ENCODE measurements at regions not wholly inside any gene's neighbourhood (a gene's known extent, or its start where the extent isn't known, plus 50 kb on each side); places are given as distances from the start of the nearest gene placed in this dataset.

GRCh38 chr18:67695684-67696083, 179.2 kb upstream of the DSEL start:
- TF ChIP-seq CTCF (IDR thresholded peaks at IDR 0.05) (no peak), EP300 (IDR thresholded peaks at IDR 0.05) (no peak), POLR2A (IDR thresholded peaks at IDR 0.05) (no peak)
- DNase-seq (ENCODE audit: low spot score in 2 of 2) = no peak
- no peaks in the 10 kb centered on the region for H3K27me3 ChIP-seq
- no peaks in the 10 kb centered on the region for H3K4me1 ChIP-seq
- no peak overlapping the region for H3K4me3 ChIP-seq
- peaks cover 0 to 1% (median 0%) of the 10 kb centered on the region in 4 donors for H3K9me3 ChIP-seq
- WGBS, 2 donors = 91 to 95% methylated on average over 1 of the region's 1 CpG
- no peak overlapping the region for H3K27ac ChIP-seq
- H3K36me3 ChIP-seq = no peaks in the 10 kb centered on the region

GRCh38 chr18:67694787-67695186, 178.3 kb upstream of the DSEL start:
- Histone ChIP-seq H3K4me1 (no peaks in the 10 kb centered on the region), H3K9me3 (peaks cover 0 to 3% (median 0%) of the 10 kb centered on the region in 4 donors), H3K36me3 (no peaks in the 10 kb centered on the region), H3K27ac (no peak overlapping the region), H3K4me3 (no peak overlapping the region), H3K27me3 (no peaks in the 10 kb centered on the region)
- TF ChIP-seq EP300 (IDR thresholded peaks at IDR 0.05) (no peak), CTCF (IDR thresholded peaks at IDR 0.05) (no peak), POLR2A (IDR thresholded peaks at IDR 0.05) (no peak)
- WGBS, 2 donors = 25 to 38% methylated on average over 2 of the region's 2 CpGs
- no peak for DNase-seq (ENCODE audit: low spot score in 2 of 2)

- Histone ChIP-seq H3K4me3 (no peak overlapping the region), H3K36me3 (no peaks in the 10 kb centered on the region), H3K27ac (no peak overlapping the region), H3K4me1 (no peaks in the 10 kb centered on the region), H3K27me3 (no peaks in the 10 kb centered on the region), H3K9me3 (peaks cover 0 to 6% (median 0%) of the 10 kb centered on the region in 4 donors)
- WGBS, 2 donors = 69 to 84% methylated on average over 4 of the region's 4 CpGs
- no peak for TF ChIP-seq EP300 (IDR thresholded peaks at IDR 0.05)
- TF ChIP-seq CTCF (IDR thresholded peaks at IDR 0.05) = no peak
- no peak for TF ChIP-seq POLR2A (IDR thresholded peaks at IDR 0.05)
- DNase-seq (ENCODE audit: low spot score in 2 of 2) = no peak
Measured at GRCh38 chr18:67692811-67693210, 176.3 kb upstream of the DSEL start.

- no peak for TF ChIP-seq POLR2A (IDR thresholded peaks at IDR 0.05)
- Histone ChIP-seq H3K4me3 (no peak overlapping the region), H3K9me3 (no peaks in the 10 kb centered on the region), H3K27me3 (no peaks in the 10 kb centered on the region), H3K36me3 (no peaks in the 10 kb centered on the region), H3K4me1 (no peaks in the 10 kb centered on the region), H3K27ac (no peak overlapping the region)
- DNase-seq (ENCODE audit: low spot score in 2 of 2) = no peak
- WGBS, 2 donors = 85 to 88% methylated on average over 1 of the region's 1 CpG
Measured at GRCh38 chr18:67682516-67682915, 166.0 kb upstream of the DSEL start.

- 89 to 94% methylated on average over 3 of the region's 3 CpGs for WGBS, 2 donors
Measured at GRCh38 chr18:67677489-67677888, 161.0 kb upstream of the DSEL start.

More at GRCh38 chr18:67677489-67677888, 161.0 kb upstream of the DSEL start:
- Histone ChIP-seq H3K9me3 (no peaks in the 10 kb centered on the region), H3K27ac (no peak overlapping the region), H3K4me1 (no peaks in the 10 kb centered on the region), H3K4me3 (no peak overlapping the region), H3K27me3 (no peaks in the 10 kb centered on the region), H3K36me3 (no peaks in the 10 kb centered on the region)
- DNase-seq (ENCODE audit: low spot score in 2 of 2) = no peak
- TF ChIP-seq CTCF (IDR thresholded peaks at IDR 0.05) (no peak), POLR2A (IDR thresholded peaks at IDR 0.05) (no peak), EP300 (IDR thresholded peaks at IDR 0.05) (no peak)
